ENCODE measurements at regions not wholly inside any gene's neighbourhood (a gene's known extent, or its start where the extent isn't known, plus 50 kb on each side); places are given as distances from the start of the nearest gene placed in this dataset.

DNA sequence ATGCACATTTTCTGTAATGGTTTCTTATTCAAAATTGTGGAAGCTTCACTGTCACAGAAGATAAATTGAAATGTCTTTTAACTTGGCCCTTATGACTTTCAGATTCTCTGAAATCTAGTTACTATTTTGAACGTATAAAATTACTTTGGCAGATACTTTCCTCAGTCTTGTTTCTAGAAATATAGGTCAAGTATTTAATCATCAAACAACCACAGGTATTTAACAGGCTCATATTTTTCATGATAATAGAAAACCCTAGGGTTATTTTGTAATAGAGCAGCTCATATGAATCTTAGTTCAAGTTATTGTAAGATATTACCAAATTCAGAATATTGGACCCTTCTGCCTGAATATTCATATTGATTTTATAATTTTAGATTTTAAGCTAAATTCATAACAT, 236.0 kb upstream of the CDH18 start:
- Histone ChIP-seq H3K36me3 (ENCODE audit: insufficient read depth) (no peaks in the 10 kb centered on the region), H3K27ac (no peak overlapping the region), H3K27me3 (ENCODE audit: insufficient read depth, low read depth) (no peaks in the 10 kb centered on the region), H3K79me2 (ENCODE audit: insufficient read depth, low read depth) (no peaks in the 10 kb centered on the region), H3K4me3 (IDR thresholded peaks at IDR 0.05; ENCODE audit: insufficient read depth, low read depth, low read length) (no peak overlapping the region), H4K20me1 (ENCODE audit: insufficient read depth) (no peaks in the 10 kb centered on the region), H2AFZ (ENCODE audit: low read depth) (no peak overlapping the region), H3K4me1 (ENCODE audit: low read depth, poor library complexity, severe bottlenecking) (no peaks in the 10 kb centered on the region), H3K4me2 (no peak overlapping the region), H3K9ac (no peak overlapping the region)
- TF ChIP-seq, protein P1, sequence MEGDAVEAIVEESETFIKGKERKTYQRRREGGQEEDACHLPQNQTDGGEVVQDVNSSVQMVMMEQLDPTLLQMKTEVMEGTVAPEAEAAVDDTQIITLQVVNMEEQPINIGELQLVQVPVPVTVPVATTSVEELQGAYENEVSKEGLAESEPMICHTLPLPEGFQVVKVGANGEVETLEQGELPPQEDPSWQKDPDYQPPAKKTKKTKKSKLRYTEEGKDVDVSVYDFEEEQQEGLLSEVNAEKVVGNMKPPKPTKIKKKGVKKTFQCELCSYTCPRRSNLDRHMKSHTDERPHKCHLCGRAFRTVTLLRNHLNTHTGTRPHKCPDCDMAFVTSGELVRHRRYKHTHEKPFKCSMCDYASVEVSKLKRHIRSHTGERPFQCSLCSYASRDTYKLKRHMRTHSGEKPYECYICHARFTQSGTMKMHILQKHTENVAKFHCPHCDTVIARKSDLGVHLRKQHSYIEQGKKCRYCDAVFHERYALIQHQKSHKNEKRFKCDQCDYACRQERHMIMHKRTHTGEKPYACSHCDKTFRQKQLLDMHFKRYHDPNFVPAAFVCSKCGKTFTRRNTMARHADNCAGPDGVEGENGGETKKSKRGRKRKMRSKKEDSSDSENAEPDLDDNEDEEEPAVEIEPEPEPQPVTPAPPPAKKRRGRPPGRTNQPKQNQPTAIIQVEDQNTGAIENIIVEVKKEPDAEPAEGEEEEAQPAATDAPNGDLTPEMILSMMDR (conservative IDR thresholded peaks at IDR 0.05; ENCODE audit: low read depth, low read length) = no peak

DNA sequence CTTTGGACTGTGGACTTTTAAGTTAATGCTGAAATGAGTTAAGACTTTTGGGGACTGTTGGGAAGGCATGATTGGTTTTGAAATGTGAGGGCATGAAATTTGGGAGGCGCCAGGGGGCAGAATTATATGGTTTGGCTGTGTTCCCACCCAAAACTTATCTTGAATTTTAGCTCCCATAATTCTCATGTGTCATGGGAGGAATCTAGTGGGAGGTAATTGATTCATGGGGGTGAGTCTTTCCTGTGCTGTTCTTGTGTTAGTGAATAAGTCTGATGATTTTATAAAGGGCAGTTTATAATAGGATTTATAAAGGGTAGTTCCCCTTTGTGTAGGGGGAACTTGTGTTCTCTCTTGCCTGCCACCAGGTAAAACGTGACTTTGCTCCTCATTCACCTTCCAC, 235.5 kb upstream of the CDH18 start:
- H3K27me3 ChIP-seq (ENCODE audit: insufficient read depth, low read depth) = no peaks in the 10 kb centered on the region

DNA sequence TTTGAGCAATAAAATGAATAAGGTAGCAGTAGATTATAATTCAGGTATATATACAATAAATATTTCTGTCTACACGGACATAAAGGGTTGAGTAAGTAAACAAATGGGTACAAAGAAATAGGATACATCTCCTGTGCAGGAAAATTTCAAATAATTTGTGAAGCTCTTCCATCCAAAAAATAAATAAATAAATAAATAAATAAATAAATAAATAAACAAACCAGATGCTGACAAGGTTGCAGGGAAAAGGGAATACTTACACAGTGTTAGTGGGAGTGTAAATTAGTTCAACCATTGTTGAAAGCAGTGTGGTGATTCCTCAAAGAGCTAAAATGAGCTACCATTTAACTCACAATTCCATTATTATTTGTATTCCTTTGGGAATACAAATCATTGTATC, 227.3 kb upstream of the CDH18 start:
- no peak overlapping the region for H3K4me2 ChIP-seq
- no peaks in the 10 kb centered on the region for H3K36me3 ChIP-seq (ENCODE audit: insufficient read depth)
- no peaks in the 10 kb centered on the region for H4K20me1 ChIP-seq (ENCODE audit: insufficient read depth)
- H3K27ac ChIP-seq = no peak overlapping the region
- no peak overlapping the region for H3K9ac ChIP-seq
- no peak overlapping the region for H3K4me3 ChIP-seq (IDR thresholded peaks at IDR 0.05; ENCODE audit: insufficient read depth, low read depth, low read length)
- H3K27me3 ChIP-seq (ENCODE audit: insufficient read depth, low read depth) = no peaks in the 10 kb centered on the region
- H3K79me2 ChIP-seq (ENCODE audit: insufficient read depth, low read depth) = no peaks in the 10 kb centered on the region
- TF ChIP-seq, protein P1 (conservative IDR thresholded peaks at IDR 0.05; ENCODE audit: low read depth, low read length) = no peak
- H3K4me1 ChIP-seq (ENCODE audit: low read depth, poor library complexity, severe bottlenecking) = no peaks in the 10 kb centered on the region
- H2AFZ ChIP-seq (ENCODE audit: low read depth) = no peak overlapping the region

More for the DNA sequence above, 235.5 kb upstream of the CDH18 start:
- no peaks in the 10 kb centered on the region for H3K36me3 ChIP-seq (ENCODE audit: insufficient read depth)
- no peak overlapping the region for H3K4me2 ChIP-seq
- no peaks in the 10 kb centered on the region for H3K79me2 ChIP-seq (ENCODE audit: insufficient read depth, low read depth)
- no peaks in the 10 kb centered on the region for H4K20me1 ChIP-seq (ENCODE audit: insufficient read depth)
- H3K4me3 ChIP-seq (IDR thresholded peaks at IDR 0.05; ENCODE audit: insufficient read depth, low read depth, low read length) = no peak overlapping the region
- H3K27ac ChIP-seq = no peak overlapping the region
- TF ChIP-seq, protein P1 (conservative IDR thresholded peaks at IDR 0.05; ENCODE audit: low read depth, low read length) = no peak
- H3K9ac ChIP-seq = no peak overlapping the region
- H2AFZ ChIP-seq (ENCODE audit: low read depth) = no peak overlapping the region
- H3K4me1 ChIP-seq (ENCODE audit: low read depth, poor library complexity, severe bottlenecking) = no peaks in the 10 kb centered on the region

DNA sequence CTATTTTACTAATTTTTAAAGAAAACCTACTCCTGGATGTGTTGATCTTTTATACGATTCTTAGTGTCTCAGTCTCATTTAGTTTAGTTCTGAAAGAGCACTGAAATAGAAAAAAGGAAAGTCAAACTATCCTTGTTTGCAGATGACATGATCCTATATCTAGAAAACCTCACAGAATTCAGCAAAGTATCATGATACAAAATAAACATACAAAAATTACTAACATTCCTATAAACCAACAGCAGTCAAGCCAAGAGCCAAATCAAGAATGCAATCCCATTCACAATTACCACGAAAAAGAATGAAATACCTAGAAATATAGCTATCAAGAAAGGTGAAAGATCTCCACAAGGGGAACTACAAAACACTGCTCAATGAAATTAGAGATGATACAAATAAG, 225.8 kb upstream of the CDH18 start:
- Histone ChIP-seq H3K4me2 (no peak overlapping the region), H3K36me3 (ENCODE audit: insufficient read depth) (no peaks in the 10 kb centered on the region), H4K20me1 (ENCODE audit: insufficient read depth) (no peaks in the 10 kb centered on the region), H3K4me3 (IDR thresholded peaks at IDR 0.05; ENCODE audit: insufficient read depth, low read depth, low read length) (no peak overlapping the region), H3K9ac (no peak overlapping the region), H3K27me3 (ENCODE audit: insufficient read depth, low read depth) (no peaks in the 10 kb centered on the region), H2AFZ (ENCODE audit: low read depth) (no peak overlapping the region), H3K27ac (no peak overlapping the region), H3K79me2 (ENCODE audit: insufficient read depth, low read depth) (no peaks in the 10 kb centered on the region), H3K4me1 (ENCODE audit: low read depth, poor library complexity, severe bottlenecking) (no peaks in the 10 kb centered on the region)
- TF ChIP-seq, protein P1 (conservative IDR thresholded peaks at IDR 0.05; ENCODE audit: low read depth, low read length) = no peak

Measured in KMS-11 (cell line).